Urinary bladder (tissue), 3 donors: ENCODE measurements at regions not wholly inside any gene's neighbourhood (a gene's known extent, or its start where the extent isn't known, plus 50 kb on each side); places are given as distances from the start of the nearest gene placed in this dataset.
"Not testable (repeated sequence)": the region's sequence is repeated elsewhere in the genome, so short reads cannot be mapped to it uniquely, and the experiment has no call there.

Experiments
- DNase-seq: peaks from one replicate; pipeline ENCODE4 v3.0.0-alpha.2; 2015; ENCODE audit errors: extremely low spot score
- H3K27ac ChIP-seq: one replicate; pipeline ENCODE4 v1.5.1; 2013; ENCODE audit warnings: low read depth, mild to moderate bottlenecking, moderate library complexity
- H3K36me3 ChIP-seq: one replicate; pipeline ENCODE4 v1.6.1; 2013; ENCODE audit warnings: mild to moderate bottlenecking, moderate library complexity; ENCODE audit not compliant: insufficient read depth
- H3K4me1 ChIP-seq: one replicate; pipeline ENCODE4 v1.6.1; 2013; ENCODE audit warnings: mild to moderate bottlenecking, moderate library complexity; ENCODE audit not compliant: insufficient read depth
- H3K4me3 ChIP-seq: one replicate; pipeline ENCODE4 v1.5.1; 2013; ENCODE audit warnings: low read depth, low read length
- WGBS: extraction: QIAGEN DNeasy Blood & Tissue Kit; methylation state at CpG from one replicate; pipeline ENCODE4 v1.1.7; 2013; 5-methylcytosine and 5-hydroxymethylcytosine counted together
- donor health status: healthy with polysubstance abuse.
- donor health status: healthy.

- DNase-seq, result no peak
- H3K4me3 ChIP-seq, result no peak overlapping the region
- H3K36me3 ChIP-seq, result no peaks in the 10 kb centered on the region
- no peak overlapping the region for H3K27ac ChIP-seq
- no peaks in the 10 kb centered on the region for H3K4me1 ChIP-seq
- WGBS, result 63% methylated on average over 5 of the region's 5 CpGs
Observed at GRCh38 chr5:26390608-26391007, 647.8 kb downstream of the CDH9 start.

GRCh38 chr5:26388976-26389375, 649.4 kb downstream of the CDH9 start:
- no peak for DNase-seq
- Histone ChIP-seq H3K4me1 (no peaks in the 10 kb centered on the region), H3K4me3 (no peak overlapping the region), H3K27ac (no peak overlapping the region), H3K36me3 (no peaks in the 10 kb centered on the region)
- 13% methylated on average over 1 of the region's 1 CpG for WGBS

- Histone ChIP-seq H3K27ac (no peak overlapping the region), H3K36me3 (no peaks in the 10 kb centered on the region), H3K4me1 (no peaks in the 10 kb centered on the region), H3K4me3 (no peak overlapping the region)
- DNase-seq, result no peak
- WGBS, result 72% methylated on average over 1 of the region's 1 CpG
Observed at GRCh38 chr5:26386532-26386931, 651.9 kb downstream of the CDH9 start.

- not testable (repeated sequence) for H3K27ac ChIP-seq, H3K36me3 ChIP-seq, DNase-seq, H3K4me3 ChIP-seq, H3K4me1 ChIP-seq
- 80% methylated on average over 4 of the region's 4 CpGs for WGBS
Observed at GRCh38 chr5:26364624-26365023, 673.8 kb downstream of the CDH9 start.

- H3K27ac ChIP-seq, result no peak overlapping the region
- no peak for DNase-seq
- H3K36me3 ChIP-seq, result no peaks in the 10 kb centered on the region
- 58% methylated on average over 3 of the region's 3 CpGs for WGBS
- no peaks in the 10 kb centered on the region for H3K4me1 ChIP-seq
- no peak overlapping the region for H3K4me3 ChIP-seq
Observed at GRCh38 chr5:26343801-26344325, 694.5 kb downstream of the CDH9 start.

GRCh38 chr5:26339576-26339975, 698.8 kb downstream of the CDH9 start:
- DNase-seq, result no peak
- no peak overlapping the region for H3K4me3 ChIP-seq
- 63% methylated on average over 1 of the region's 1 CpG for WGBS
- H3K36me3 ChIP-seq, result no peaks in the 10 kb centered on the region
- H3K4me1 ChIP-seq, result no peaks in the 10 kb centered on the region
- H3K27ac ChIP-seq, result no peak overlapping the region

- Histone ChIP-seq H3K27ac (no peak overlapping the region), H3K4me1 (no peaks in the 10 kb centered on the region), H3K36me3 (no peaks in the 10 kb centered on the region), H3K4me3 (no peak overlapping the region)
- no peak for DNase-seq
- 23% methylated on average over 4 of the region's 4 CpGs for WGBS
Observed at GRCh38 chr5:26329562-26330189, 708.7 kb downstream of the CDH9 start.

GRCh38 chr5:26326153-26326759, 712.1 kb downstream of the CDH9 start:
- Histone ChIP-seq H3K27ac (no peak overlapping the region), H3K36me3 (no peaks in the 10 kb centered on the region), H3K4me3 (no peak overlapping the region), H3K4me1 (no peaks in the 10 kb centered on the region)
- DNase-seq, result no peak
- WGBS, result 87% methylated on average over 17 of the region's 17 CpGs

- not testable (repeated sequence) for H3K36me3 ChIP-seq, DNase-seq, H3K27ac ChIP-seq, H3K4me3 ChIP-seq, H3K4me1 ChIP-seq
- 94% methylated on average over 11 of the region's 11 CpGs for WGBS
Observed at GRCh38 chr5:26325432-26325831, 713.0 kb downstream of the CDH9 start.

GRCh38 chr5:26324273-26324895, 714.0 kb downstream of the CDH9 start:
- H3K36me3 ChIP-seq, H3K4me1 ChIP-seq, H3K27ac ChIP-seq, H3K4me3 ChIP-seq, DNase-seq: not testable (repeated sequence)
- 98% methylated on average over 41 of the region's 41 CpGs for WGBS

- H3K4me1 ChIP-seq, result no peaks in the 10 kb centered on the region
- no peak for DNase-seq
- no peak overlapping the region for H3K4me3 ChIP-seq
- no peaks in the 10 kb centered on the region for H3K36me3 ChIP-seq
- WGBS, result 96% methylated on average over 13 of the region's 13 CpGs
- no peak overlapping the region for H3K27ac ChIP-seq
Observed at GRCh38 chr5:26323794-26324193, 714.6 kb downstream of the CDH9 start.

- WGBS, result 73% methylated on average over 2 of the region's 2 CpGs
- no peak overlapping the region for H3K4me3 ChIP-seq
Observed at GRCh38 chr5:26321278-26321677, 717.1 kb downstream of the CDH9 start.

GRCh38 chr5:26310415-26310814, 728.0 kb downstream of the CDH9 start:
- Histone ChIP-seq H3K27ac (no peak overlapping the region), H3K4me1 (no peaks in the 10 kb centered on the region), H3K36me3 (no peaks in the 10 kb centered on the region), H3K4me3 (no peak overlapping the region)
- no peak for DNase-seq
- 60% methylated on average over 2 of the region's 2 CpGs for WGBS

More at GRCh38 chr5:26321278-26321677, 717.1 kb downstream of the CDH9 start:
- no peak for DNase-seq
- no peaks in the 10 kb centered on the region for H3K4me1 ChIP-seq
- H3K36me3 ChIP-seq, result no peaks in the 10 kb centered on the region
- H3K27ac ChIP-seq, result no peak overlapping the region

GRCh38 chr5:26295541-26295940, 742.8 kb downstream of the CDH9 start:
- H3K4me1 ChIP-seq, result no peaks in the 10 kb centered on the region
- H3K4me3 ChIP-seq, result no peak overlapping the region
- no peak for DNase-seq
- no peaks in the 10 kb centered on the region for H3K36me3 ChIP-seq
- WGBS, result 90% methylated on average over 1 of the region's 1 CpG
- no peak overlapping the region for H3K27ac ChIP-seq
